Femur (tissue), 1 donor: ENCODE measurements at regions not wholly inside any gene's neighbourhood (a gene's known extent, or its start where the extent isn't known, plus 50 kb on each side); places are given as distances from the start of the nearest gene placed in this dataset.
"Not testable (repeated sequence)": the region's sequence is repeated elsewhere in the genome, so short reads cannot be mapped to it uniquely, and the experiment has no call there.

Experiments
- DNase-seq: peaks from one replicate; pipeline ENCODE4 v3.0.0-alpha.2; 2017

DNA sequence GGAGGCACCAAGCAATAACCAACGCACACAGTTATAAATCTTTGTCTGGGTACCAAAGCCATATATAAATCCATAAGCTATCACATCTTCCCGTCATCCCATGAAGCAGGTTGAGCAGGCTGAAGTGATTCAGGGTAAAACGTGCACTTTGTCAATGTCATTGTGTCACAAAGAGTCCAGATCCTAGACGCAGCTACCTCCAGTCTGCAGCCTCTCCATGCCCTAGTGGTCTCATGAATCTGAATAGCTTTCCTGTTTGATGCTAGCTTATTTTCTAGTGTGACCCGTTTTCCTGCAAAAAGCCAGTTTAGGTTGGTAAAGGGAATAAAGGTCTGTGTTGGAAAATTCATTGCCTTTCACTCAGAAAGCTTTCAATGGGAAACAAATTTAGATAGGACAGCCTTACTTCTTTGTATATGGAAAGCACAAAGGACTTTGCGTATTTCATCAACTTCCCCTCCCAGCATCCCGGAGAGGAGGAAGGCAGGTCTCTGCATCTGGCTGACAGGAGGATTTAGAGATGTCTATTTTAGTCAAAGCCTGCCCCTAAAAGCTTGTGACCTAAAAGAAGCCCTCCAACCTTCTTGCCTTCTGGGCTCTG lies 222.3 kb upstream of the ARL4C start:
- no peak for DNase-seq

DNA sequence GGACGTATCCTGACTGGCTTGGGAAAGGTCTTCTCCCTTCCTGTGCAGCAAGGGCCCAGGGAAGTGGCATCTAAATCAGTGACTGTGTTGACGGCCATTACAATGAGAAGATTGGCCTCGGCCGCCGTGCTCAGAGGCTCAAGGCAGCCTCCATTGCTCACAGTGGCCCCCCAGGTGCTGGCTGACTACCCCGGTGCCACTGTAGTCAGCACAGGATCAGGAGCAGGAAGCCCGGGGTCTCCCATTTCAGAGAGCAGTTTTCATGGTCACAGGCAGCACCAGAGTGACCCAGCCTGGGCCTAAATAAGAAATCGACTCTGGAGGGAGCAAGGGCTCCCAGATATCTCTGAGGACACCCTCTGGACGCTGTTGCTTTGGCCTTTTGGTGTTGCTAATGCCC lies 219.4 kb upstream of the ARL4C start:
- DNase-seq = no peak

DNA sequence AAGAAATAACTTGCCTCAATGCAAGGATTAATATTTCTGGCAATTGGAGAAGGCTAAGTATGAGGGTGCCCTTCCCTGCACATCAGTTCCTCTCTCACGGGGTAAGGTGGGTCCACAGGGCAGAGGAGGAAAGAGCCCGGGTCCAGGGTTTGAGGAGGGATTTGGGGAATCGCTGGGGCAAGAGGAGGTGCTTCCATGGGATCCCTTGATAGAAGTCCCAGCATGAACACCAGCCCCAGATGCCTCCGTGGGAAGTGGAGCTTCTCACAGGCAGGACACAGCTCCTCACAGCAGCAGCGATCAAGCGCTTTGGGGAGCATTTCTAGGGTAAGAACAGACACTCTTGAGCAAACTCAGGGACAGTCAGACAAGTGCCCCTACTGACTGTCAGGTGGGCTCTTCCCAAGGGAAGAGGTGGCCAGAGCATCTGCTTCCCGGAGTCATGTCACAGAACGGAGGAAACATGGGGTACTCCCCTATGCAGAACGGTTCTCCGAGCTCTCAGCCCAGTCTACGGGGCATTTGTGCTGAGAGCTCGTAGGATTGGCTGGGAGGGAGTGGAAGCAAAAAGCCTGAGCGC lies 218.9 kb upstream of the ARL4C start:
- DNase-seq = no peak

DNA sequence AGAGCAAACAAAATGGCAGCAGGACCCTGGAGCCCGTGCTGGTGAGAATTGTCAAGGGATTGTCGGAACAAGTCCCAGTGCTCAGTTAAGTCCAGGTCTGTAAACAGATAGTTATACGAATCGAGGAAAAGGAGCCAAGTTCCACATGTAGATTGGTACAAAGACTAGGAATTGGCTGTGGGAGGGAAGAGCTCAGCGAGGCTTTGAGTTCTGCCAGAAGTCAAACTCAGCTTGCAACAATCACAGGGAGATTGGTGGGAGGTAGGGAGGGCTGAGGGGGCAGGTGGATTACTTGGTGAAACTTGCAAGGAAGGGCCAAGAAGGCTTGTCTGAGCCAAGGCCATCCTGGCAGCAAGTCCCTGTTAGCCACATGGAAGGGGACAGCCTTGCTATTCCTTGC lies 217.8 kb upstream of the ARL4C start:
- no peak for DNase-seq

DNA sequence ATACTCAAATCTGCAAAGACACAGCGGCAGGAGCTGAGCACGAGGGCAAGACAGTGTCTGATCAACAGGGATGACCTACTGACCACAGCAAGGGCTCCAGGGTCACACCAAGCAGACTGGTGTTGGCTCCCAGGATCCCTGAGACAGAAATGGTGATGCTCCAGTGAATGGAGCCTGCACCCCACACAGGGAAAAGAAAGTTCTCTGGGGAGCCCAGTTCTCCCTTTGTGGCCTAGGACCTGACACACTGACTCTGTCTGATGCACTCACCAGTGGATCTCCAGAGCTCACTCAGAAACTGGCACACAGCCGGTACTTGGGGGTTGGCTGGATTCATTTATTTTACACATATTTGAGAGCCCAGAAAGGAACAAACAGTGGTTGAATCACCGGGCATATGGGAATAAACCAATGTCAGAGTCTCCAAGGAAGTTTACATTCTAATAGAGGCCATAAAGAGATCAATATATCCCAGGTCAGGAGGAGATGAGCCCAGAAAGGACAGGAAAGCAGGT lies 215.6 kb upstream of the ARL4C start:
- DNase-seq = no peak

DNA sequence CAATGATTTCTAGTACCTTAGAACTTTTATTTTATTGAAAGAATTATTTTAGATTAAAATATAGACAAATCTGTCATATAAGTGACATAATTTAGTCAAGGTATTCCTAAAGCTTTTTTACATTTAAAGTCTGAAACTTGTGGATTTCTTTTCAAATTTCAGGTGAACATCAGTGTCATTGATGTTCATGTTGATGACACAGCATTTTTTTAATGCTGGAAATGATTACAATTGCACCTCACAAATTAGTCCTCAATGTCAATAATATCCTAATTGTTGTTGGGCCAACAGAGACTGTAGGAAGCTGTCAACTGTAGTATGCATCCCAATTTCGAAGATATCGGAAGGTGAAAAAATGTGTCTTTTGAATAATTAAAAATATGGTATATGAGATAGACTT lies 214.4 kb upstream of the ARL4C start:
- DNase-seq = no peak

DNA sequence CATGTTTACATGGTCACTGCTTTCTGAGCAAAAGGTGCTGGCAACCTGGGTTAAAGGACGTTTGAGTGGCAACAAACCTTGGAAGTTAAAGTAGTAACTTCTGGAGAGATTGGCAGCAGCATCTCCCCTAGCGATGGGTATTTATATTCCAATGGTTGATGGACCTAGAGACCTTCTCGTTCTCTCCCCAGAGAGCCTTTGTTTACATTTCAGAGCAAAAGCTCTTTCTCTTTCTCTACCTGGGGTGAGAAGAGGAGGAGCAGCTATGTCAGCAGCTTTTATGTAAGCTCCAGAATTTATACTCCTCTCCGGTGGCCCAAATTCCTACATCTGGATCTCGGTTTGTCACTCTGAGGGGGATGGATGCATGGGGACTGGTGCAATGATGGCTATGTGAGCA lies 213.7 kb upstream of the ARL4C start:
- DNase-seq = no peak

DNA sequence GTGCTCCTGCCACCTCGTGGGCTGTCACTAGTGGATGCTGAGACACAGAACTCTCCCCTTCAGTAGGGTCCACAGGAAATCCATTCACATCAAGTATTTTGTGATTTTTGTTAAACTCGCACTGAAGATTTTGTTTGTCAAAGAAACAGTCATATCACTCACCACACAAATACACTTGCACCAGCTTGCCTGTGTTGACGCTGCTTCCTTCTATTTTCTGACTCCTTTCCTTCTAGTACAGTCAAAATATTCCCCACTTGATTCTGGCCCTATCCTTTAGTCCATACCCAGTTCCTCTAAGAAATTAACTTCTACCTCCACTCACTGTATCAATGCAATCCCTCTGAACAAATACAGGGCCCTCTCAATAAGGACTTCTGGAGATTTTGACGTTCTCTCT lies 213.2 kb upstream of the ARL4C start:
- DNase-seq = no peak

DNA sequence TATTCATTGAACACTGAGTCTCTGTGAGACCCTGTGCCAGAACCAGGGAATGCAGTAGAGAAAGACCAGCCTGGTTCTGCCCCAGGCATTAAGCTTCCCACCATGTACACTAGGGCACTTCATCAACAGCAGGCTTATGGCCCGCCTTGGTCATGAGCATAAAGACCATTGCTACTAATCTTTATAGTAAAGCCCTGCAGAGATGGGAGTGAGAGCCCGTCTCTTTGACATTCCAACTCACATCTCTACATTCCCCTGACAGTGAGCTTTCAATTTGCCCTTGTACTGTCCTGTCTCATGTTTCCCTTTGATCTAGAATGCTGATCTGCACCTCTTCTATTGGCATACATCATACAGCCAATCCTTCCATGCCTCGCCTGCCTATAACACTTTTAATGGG lies 211.8 kb upstream of the ARL4C start:
- no peak for DNase-seq

DNA sequence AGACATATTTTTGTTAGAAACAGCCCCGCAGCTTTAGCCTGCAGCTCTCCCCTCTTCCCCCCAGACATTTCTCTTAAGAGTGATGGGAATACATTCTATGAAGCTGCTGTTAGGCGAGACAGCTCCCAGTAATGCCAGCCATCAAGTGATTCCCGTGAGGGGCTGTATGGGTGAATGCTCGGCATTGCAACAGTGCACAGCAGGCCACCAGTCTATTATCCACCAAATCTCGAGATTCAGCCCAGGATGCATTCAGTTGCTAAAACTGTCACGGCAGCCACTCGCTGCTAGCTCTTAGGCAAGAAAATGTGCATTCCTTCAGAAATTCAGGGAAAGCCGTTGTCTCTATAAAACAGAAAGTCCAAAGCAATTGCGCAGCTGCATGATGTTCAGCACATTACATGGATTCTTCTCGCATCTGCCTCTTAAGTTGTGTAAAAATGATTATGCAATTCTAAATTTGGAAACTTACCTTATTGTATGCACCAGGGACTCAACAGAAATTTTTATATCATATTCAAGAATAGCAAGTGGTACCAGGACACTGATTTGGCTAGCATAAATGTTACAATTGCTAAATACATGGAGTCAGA lies 211.3 kb upstream of the ARL4C start:
- no peak for DNase-seq

DNA sequence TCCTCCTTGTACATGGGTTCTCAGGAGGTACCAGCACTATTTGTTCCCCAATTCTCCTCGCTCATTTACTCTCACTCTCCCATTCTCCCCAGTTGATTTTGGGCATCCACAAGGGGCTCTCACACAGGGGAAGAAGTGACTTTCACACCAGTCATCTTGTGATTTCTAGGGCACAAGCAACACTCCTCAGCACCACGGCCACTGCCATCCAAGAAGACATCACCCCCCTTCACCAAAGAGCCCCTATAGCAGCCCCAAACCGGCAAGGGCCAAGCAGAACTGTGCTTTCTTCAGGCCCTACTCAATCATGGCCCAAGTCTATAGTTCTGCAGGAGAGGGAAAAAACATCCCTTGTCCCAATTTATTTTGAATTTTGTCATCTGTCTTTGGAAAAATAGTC lies 209.2 kb upstream of the ARL4C start:
- DNase-seq = no peak

DNA sequence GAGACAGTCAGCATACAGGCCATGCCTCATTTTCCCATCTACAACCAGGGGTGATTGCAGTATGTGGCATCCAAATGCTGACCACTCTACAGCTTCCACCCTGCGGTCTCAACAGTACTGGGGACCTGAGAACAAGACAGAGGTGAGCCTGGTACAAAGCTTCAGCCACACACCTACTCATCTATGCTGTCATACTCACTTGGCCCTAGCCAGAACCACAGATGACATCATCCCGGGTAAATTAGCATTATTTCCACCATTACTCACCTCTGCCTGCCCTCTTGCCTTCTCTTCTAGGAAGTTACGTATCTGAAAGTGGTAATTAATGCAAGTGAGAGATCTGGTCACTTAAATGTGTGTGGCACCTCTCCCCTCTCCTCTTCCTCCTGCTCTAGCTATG lies 208.2 kb upstream of the ARL4C start:
- no peak for DNase-seq

DNA sequence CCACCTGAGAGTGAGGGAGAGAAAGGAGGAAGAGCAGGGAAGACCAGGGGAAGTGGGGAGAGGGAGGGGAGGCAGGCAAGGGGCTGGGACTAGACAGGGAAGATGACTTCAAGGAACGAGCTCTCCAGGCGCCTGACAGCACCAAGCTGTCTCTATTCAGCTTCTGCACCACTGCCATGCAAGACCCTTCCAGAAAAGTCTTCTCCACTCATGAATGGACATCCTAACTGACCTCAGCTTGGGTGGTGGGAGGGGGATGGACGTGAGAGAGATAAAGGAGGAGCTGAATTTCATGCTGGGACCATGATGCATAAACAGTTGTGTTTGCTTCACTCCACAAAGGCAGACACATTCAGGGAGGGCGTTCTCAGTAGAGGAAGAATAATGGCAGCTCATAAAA lies 206.4 kb upstream of the ARL4C start:
- no peak for DNase-seq

DNA sequence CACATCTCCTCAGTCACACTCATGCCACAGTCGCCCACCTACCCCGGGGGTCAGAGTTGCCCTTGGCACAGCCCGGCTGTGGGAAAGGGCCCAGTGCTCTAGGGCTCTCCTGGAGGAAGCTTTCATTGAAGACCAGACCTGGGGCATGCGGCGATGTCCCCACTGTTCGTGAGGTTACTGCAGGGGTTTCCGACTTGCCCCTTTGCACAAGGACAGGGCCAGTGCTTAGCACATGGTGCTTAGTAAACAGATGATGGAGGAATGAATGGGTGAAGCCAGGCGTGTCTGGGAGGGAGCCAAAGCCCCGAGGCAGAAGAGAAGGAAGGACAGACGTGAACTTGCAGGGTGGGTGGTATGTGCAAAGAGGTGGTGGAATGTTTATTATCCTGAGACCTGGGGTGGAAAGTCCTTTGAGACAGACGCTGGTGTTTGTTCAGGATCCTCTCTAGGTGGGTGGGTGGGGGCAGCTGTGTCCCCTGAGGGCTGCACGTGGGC lies 205.9 kb upstream of the ARL4C start:
- no peak for DNase-seq

DNA sequence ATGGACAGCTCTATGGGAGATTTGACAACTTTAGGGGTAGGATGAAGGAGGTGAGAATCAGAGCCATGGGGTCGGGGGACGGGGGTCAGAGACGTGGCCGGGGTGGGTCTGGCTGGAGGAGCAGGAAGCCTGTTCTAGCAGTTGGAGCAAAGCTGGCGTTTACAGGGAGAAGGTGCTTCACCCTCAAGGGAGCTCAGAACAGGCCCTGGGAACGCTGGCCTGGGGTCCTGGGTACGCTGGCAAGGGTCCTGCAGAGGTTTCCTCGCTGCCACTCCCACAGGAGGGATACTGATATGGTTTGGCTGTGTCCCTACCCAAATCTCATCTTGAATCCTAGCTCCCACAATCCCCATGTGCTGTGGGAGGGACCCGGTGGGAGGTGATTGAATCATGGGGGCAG lies 205.0 kb upstream of the ARL4C start:
- DNase-seq = no peak

DNA sequence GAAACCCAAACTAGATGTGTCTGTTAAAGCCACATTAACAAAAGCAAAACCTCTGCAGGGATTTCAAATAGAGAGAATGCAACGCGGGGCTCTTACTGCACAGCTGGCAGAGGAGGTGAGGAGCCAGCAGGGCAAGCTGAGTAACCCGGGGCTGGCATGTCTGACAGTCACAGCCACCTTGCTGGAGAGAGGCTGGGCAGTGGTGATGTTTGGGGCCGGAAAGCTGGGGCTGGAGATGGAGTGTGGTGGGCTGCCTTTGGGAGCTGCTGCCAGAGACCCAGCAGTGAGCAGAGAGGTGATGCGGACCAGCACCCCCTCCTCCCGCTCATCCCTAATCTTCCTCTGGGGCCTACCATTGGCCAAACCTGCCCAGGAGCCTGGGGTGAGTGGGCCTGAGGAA lies 204.5 kb upstream of the ARL4C start:
- no peak for DNase-seq

DNA sequence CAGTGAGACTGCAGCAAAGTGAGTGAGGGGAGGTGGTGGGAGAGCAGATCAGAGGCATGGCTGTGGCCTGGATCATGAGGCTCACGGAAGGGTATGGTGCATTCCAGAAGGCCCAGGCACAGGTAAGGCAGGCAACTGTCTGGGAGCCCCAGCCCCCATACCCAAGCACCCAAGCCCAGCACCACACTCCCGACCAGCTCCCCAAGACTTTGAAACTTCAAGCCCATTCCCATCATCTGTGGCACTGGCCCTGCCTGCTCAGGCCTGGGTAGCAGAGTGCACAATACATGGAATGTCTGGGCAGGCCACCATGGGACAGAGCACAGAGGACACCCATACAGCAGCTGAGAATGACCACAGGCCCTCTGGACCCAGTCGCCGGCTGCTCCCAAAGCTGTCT lies 202.6 kb upstream of the ARL4C start:
- DNase-seq = no peak

DNA sequence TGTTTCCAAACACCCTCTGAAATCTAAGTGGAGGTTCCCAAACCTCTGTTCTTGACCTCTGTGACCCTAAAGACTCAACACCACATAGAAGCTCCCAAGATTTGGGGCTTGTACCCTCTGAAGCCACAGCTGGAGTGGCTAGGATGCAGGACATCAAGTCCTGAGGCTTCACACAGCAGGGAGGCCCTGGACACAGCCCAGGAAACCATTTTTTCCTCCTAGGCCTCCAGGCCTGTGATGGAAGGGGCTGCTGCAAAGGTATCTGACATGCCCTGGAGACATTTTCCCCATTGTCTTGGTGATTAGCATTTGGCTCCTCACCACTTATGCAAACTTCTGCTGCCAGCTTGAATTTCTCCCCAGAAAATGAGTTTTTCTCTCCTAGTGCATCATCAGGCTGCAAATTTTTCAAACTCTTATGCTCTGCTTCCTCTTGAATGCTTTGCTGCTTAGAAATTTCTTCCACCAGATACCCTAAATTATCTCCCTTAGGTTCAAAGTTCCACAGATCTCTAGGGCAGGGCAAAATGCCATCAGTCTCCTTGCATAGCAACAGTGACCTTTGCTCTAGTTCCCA lies 200.5 kb upstream of the ARL4C start:
- DNase-seq = not testable (repeated sequence)

DNA sequence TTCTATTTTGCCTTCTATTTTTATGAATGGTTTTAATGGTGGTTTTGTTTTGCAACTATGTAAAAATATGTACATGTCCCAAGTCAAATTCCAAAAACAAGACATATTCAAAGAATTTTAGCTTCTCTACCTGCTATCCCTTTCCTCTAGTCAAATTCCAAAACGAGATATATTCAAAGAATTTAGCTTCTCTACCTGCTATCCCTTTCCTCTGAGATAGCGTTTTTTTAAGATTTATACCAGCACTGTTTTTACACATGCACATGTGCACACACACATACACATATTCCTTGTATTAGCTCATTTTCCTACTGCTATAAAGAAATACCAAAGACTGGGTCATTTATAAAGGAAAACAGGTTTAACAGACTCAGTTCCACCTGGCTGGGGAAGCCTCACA lies 199.1 kb upstream of the ARL4C start:
- DNase-seq = no peak

DNA sequence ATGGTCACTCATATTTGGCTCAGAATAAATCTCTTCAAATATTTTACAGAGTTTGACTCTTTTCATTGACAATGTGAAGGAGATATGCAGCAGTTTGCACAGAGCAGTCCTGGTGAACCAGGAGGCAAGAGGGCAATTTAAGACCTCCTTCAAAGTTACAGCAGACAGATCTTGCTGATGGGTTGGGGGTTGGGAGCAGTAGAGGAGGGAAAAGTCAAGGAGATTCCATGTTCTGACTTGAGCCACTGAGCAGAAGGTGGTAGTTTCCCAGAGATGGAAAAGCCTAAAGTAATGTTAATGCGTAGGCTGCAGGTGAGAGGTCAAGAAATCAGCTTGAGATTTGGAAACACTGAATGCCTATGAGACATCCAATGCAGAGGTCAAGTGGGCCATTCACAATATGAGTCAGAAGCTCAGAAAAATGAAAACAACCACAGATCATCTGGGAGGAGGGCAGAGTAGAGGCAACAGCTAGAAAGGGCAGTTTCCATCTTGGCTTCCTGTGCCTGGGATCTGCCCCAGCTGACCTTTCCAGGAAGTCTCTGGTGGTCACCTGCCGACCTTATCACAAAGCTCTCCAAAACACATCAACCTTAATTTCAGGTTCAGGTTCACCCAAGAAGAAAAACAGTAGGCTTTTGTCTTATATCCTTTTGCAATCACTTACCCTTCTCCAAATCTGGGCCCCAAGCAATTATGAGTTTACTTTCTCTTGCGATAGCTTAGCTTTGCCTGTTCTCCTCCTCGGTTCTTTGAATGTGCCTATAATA lies 197.5 kb upstream of the ARL4C start:
- no peak for DNase-seq

DNA sequence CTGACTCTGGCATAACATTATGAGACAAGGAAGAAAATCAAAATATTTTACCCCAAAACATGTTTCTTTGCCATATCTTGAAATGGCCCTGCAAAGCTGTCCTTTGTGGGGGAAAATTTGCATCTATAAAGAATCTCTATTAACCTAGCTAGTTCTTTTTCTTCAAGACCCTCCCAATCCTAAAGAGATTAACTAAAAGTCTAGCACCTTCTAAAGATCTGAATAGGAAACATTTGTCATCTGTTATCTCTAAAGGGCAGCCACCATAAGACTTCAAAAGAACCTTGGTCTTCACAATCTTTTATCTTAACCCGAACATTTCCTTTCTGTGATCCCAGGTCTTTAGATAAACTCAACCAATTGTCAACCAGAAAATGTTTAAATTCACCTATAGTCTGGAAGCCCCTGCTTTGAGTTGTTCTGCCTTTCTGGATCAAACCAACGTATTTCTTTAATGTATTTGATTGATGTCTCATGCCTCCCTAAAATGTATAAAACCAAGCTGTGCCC lies 196.9 kb upstream of the ARL4C start:
- not testable (repeated sequence) for DNase-seq

DNA sequence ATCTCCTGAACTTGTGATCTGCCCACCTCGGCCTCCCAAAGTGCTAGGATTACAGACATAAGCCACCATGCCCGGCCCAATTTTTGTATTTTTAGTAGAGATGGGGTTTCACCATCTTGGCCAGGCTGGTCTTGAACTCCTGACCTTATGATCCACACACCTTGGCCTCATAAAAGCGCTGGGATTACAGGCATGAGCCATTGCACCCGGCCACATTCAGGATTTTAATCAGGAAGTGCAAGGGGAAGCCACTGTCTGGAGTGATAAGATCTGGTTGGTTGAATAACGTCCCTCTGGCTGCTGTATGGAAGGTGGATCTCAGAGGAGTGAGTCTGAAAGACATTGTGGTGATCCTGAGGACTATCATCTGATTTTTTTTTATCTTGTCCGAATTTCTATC lies 196.3 kb upstream of the ARL4C start:
- DNase-seq = not testable (repeated sequence)
